PFSK-1 (cell line): ENCODE measurements at regions not wholly inside any gene's neighbourhood (a gene's known extent, or its start where the extent isn't known, plus 50 kb on each side); places are given as distances from the start of the nearest gene placed in this dataset.

Experiments
- POLR2AphosphoS5 ChIP-seq: IDR thresholded peaks from 2 replicates; pipeline ENCODE4 v1.6.1; 2012; ENCODE audit warnings: low read depth, mild to moderate bottlenecking, control low read depth, low read length, moderate library complexity
- SIN3A ChIP-seq: IDR thresholded peaks from 2 replicates; pipeline ENCODE4 v1.6.1; 2012; ENCODE audit warnings: mild to moderate bottlenecking, low read length, moderate library complexity, borderline replicate concordance; ENCODE audit not compliant: insufficient read depth
- TAF1 ChIP-seq: IDR thresholded peaks from 2 replicates; pipeline ENCODE4 v1.6.1; 2012; ENCODE audit warnings: low read length, control low read depth, borderline replicate concordance; ENCODE audit not compliant: insufficient read depth

DNA sequence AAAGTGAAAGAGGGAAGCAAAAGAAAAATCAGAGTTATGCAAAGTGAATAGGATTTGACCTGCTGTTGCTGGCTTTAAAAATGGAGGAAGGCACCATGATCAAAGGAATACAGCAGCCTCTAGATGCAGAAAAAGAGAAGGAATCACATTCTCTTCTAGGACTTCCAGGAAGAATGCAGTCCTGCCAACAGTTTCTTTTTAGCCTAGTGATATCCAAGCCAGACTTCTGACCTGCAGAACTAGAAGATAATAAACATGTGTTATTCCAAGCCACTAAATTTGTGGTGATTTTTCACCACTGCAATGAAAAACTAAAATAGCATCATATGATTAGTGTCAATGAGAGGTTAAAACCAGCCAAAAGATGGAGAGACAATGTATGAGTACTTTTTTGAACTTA, 101.9 kb upstream of the ADAMTS5 start:
- no peak for TF ChIP-seq POLR2AphosphoS5
- no peak for TF ChIP-seq SIN3A
- no peak for TF ChIP-seq TAF1
